Gastroesophageal sphincter (tissue), 4 donors: ENCODE measurements at regions not wholly inside any gene's neighbourhood (a gene's known extent, or its start where the extent isn't known, plus 50 kb on each side); places are given as distances from the start of the nearest gene placed in this dataset.

ENCODE experiments used
- ATAC-seq: fragments of 150-250 bp; one replicate; pipeline ENCODE4 v1.9.1; 2016; ENCODE audit warnings: mild to moderate bottlenecking, moderate library complexity
- H3K27ac ChIP-seq, 4 donors: fragments of 200-600 bp; sonication (generic) in 3 of 4; 1 replicate in 3 of 4; 2 replicates in 1 of 4; pipeline ENCODE4 v1.5.1; 2016 to 2019
- H3K27me3 ChIP-seq: fragments of 200-600 bp; sonication (generic); one replicate; pipeline ENCODE4 v1.5.1; 2019
- H3K36me3 ChIP-seq, 2 donors: fragments of 200-600 bp; sonication (generic); one replicate each; pipeline ENCODE4 v1.5.1; 2019; ENCODE audit warnings: control low read depth in 1 of 2
- H3K4me1 ChIP-seq, 3 donors: fragments of 200-600 bp; sonication (generic); 1 replicate in 2 of 3; 2 replicates in 1 of 3; pipeline ENCODE4 v1.5.1; 2016 to 2019; ENCODE audit warnings: control low read depth in 2 of 3
- H3K4me3 ChIP-seq, 2 donors: fragments of 200-600 bp; sonication (generic); one replicate each; pipeline ENCODE4 v1.5.1; 2019; ENCODE audit warnings: mild to moderate bottlenecking in 1 of 2, moderate library complexity in 1 of 2
- H3K9me3 ChIP-seq, 3 donors: fragments of 200-600 bp; sonication (generic); one replicate each; pipeline ENCODE4 v1.5.1; 2017 to 2019; ENCODE audit warnings: control low read depth in 2 of 3
- EP300 ChIP-seq: sonication (generic); formaldehyde crosslinking; IDR thresholded peaks from one replicate; pipeline ENCODE4 v1.6.1; 2017; ENCODE audit warnings: antibody characterized with exemption, mild to moderate bottlenecking
- POLR2A ChIP-seq, 2 donors: fragments of 450-650 bp; IDR thresholded peaks; one replicate each; pipeline ENCODE4 v1.6.1; 2017; ENCODE audit warnings: antibody characterized with exemption in 2 of 2, mild to moderate bottlenecking in 2 of 2, moderate library complexity in 1 of 2
- POLR2AphosphoS5 ChIP-seq: sonication (generic); formaldehyde crosslinking; IDR thresholded peaks from one replicate; pipeline ENCODE4 v1.6.1; 2017; ENCODE audit warnings: antibody characterized with exemption
- WGBS, 2 donors: methylation state at CpG; one replicate each; pipeline ENCODE4 v1.1.5; 2018; ENCODE audit warnings: low coverage in 1 of 2; 5-methylcytosine and 5-hydroxymethylcytosine counted together
- TF ChIP-seq, protein P1 (sequence below), 4 experiments: fragments of 200-600 bp in 2 of 4; fragments of 450-650 bp in 2 of 4; sonication (generic) in 1 of 4; IDR thresholded peaks; one replicate each; pipeline ENCODE4 v1.5.1; 2017 to 2019; ENCODE audit warnings: antibody characterized with exemption in 4 of 4, mild to moderate bottlenecking in 2 of 4, moderate library complexity in 2 of 4

DNA sequence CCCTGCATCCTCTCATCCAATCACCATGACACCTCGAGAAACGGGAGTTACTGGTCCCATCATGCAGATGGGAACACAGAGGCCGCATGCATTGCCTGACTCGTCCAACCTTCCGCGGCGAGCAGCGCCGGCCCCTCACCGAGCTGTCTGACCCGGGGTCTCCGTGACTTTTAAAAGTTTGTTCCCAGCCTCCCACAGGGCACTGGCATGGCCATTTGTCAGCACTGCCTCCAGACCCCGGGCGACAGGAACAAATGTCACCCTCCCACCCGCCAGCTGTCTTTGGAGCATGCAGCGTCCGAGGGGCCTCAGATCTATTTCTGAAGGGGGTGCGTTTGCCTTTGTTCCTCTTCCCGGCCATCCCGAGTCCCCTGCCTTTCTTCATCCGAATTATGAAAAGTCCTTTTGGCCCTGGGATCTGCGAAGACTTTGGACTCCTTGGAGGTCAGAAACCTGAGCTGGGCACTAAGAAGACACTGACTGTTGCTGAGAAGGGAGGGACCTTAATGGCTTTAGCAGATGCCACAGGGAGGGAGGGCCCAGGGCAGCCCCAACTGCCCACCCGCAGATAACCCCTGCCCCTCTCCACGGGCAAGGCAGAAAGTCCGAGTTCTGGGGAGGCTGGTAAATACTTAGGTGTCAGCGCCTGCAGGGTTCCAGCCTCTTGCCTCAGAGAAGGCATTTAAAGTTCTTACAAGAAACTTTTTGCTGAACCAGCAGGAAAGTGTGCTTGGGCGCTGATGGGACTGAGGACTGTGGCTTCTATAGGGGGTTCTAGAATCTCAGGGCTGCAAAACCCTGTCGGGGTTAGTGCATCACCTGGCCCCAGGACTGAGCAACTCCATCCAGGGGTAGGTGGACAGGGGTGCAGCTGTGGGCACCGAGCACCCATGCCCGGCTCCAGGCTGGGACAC, 348.1 kb downstream of the FOXL1 start:
- peaks cover 80% of the 10 kb centered on the region for H3K27me3 ChIP-seq
- WGBS, 2 donors = 62 to 100% methylated on average over 3 to 7 of the region's 30 CpGs
- TF ChIP-seq POLR2A (IDR thresholded peaks at IDR 0.05) = no peak
- TF ChIP-seq EP300 = no peak
- no peak for TF ChIP-seq POLR2AphosphoS5
- TF ChIP-seq, protein P1, sequence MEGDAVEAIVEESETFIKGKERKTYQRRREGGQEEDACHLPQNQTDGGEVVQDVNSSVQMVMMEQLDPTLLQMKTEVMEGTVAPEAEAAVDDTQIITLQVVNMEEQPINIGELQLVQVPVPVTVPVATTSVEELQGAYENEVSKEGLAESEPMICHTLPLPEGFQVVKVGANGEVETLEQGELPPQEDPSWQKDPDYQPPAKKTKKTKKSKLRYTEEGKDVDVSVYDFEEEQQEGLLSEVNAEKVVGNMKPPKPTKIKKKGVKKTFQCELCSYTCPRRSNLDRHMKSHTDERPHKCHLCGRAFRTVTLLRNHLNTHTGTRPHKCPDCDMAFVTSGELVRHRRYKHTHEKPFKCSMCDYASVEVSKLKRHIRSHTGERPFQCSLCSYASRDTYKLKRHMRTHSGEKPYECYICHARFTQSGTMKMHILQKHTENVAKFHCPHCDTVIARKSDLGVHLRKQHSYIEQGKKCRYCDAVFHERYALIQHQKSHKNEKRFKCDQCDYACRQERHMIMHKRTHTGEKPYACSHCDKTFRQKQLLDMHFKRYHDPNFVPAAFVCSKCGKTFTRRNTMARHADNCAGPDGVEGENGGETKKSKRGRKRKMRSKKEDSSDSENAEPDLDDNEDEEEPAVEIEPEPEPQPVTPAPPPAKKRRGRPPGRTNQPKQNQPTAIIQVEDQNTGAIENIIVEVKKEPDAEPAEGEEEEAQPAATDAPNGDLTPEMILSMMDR (IDR thresholded peaks at IDR 0.05) = no peak
- H3K4me3 ChIP-seq = no peak overlapping the region
- H3K27ac ChIP-seq = no peak overlapping the region
- peaks cover 0 to 33% (median 3%) of the 10 kb centered on the region in 3 donors for H3K4me1 ChIP-seq
- no peak for ATAC-seq
- H3K36me3 ChIP-seq = no peaks in the 10 kb centered on the region
- peaks cover 0 to 18% (median 0%) of the 10 kb centered on the region in 3 donors for H3K9me3 ChIP-seq

DNA sequence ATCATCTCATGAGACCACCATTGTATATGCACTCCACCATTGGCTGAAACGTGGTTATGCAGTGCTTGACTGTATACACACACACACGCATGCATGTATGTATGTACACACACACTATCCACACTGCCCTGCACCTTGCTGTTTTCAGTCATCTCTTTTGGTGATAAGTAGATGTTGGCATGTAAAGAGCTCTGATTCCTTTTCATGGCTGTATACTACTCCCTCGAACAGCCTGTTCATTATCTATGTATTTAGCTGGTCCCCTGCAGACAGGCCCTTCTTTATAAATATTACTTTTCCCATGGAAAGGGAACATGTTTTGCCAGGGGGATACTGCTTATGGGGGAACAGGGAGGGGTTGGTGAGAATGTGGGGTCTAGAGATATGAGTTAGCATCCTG, 349.4 kb downstream of the FOXL1 start:
- Histone ChIP-seq H3K27ac (no peak overlapping the region), H3K4me3 (no peak overlapping the region), H3K27me3 (peaks cover 71% of the 10 kb centered on the region), H3K9me3 (peaks cover 0 to 5% (median 0%) of the 10 kb centered on the region in 3 donors), H3K36me3 (no peaks in the 10 kb centered on the region), H3K4me1 (peaks cover 0 to 44% (median 9%) of the 10 kb centered on the region in 3 donors)
- WGBS, 2 donors = 87 to 91% methylated on average over 3 of the region's 3 CpGs
- ATAC-seq = no peak
- TF ChIP-seq EP300 (no peak), POLR2A (IDR thresholded peaks at IDR 0.05) (no peak), POLR2AphosphoS5 (no peak)
- TF ChIP-seq, protein P1 (IDR thresholded peaks at IDR 0.05) = no peak

DNA sequence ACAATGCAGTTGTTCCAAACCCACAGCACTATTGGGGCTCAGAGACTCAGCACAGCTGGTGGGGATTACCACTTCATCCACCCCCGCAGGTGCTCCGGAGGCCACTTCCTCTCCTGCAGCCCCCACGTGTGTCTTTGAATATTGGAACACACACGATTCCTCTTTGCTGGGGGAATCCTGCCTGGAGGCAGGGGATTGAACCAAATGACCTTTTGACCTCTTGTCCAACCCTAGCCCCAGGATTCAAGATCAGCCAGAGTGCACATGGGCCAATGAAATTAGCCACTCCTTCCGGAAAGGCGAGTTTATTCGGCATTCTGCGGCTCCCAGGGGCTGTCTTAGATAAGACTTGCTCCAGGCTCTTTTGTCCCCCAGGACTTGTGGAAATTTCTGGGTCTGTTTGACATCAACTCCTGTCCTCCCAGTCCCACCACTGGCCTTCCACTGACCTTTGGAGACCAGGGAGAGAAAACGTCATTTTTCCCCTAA, 350.2 kb downstream of the FOXL1 start:
- no peaks in the 10 kb centered on the region for H3K36me3 ChIP-seq
- no peak for ATAC-seq
- no peaks in the 10 kb centered on the region for H3K9me3 ChIP-seq
- H3K4me3 ChIP-seq = no peak overlapping the region
- WGBS, 2 donors = 67% methylated on average over 1 of the region's 9 CpGs; no CpG with 5 or more reads in 1 of the 2 donors
- H3K27me3 ChIP-seq = peaks cover 68% of the 10 kb centered on the region
- peaks cover 0 to 44% (median 9%) of the 10 kb centered on the region in 3 donors for H3K4me1 ChIP-seq
- TF ChIP-seq POLR2A (IDR thresholded peaks at IDR 0.05) = no peak
- TF ChIP-seq POLR2AphosphoS5 = no peak
- TF ChIP-seq EP300 = no peak
- TF ChIP-seq, protein P1 (IDR thresholded peaks at IDR 0.05) = no peak
- no peak overlapping the region for H3K27ac ChIP-seq

DNA sequence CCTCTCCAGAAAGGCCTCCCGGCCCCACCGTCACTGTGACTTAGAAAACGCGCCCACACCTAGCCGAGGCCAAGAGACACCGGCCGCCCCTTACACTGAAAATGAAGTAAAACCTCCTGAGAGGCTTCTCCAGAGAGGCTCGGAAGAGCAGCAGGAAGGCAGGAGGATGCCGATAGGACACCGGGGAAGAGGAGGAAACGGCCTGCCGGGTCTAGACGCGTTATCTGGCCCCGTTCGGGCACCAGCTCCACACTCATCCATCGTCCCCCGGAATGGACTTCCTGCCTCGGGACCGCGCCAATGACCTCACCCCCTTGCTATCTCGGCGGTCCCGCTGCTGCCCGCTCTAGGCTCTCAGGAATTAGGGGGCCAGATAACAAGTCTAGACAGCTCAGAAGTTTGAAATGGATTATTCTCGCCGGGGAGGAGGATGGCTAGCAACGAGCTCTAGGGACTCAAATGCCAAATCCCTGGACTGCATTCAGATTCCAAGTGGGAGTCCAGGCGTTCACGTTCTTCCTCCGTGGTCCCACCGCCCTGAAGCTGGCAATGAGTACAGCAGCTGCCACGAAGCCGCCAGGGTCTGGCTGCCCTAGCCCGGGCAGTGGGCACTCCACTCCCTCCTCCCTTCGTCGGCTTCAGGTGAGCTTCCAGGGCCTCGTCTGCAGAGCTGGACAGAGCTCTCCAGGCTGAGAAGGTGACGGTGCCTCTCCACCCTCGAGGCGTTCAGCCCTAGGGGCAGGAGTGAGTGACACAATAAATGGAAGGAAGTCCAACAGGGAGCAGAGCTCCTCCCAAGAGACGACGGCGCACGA, 350.9 kb downstream of the FOXL1 start:
- H3K36me3 ChIP-seq = no peaks in the 10 kb centered on the region
- TF ChIP-seq EP300 (no peak), POLR2AphosphoS5 (no peak)
- H3K4me1 ChIP-seq = peaks cover 0 to 44% (median 9%) of the 10 kb centered on the region in 3 donors
- no peak for ATAC-seq
- 67 to 80% methylated on average over 1 to 5 of the region's 45 CpGs for WGBS, 2 donors
- H3K27ac ChIP-seq = no peak overlapping the region
- H3K9me3 ChIP-seq = no peaks in the 10 kb centered on the region
- peaks cover 66% of the 10 kb centered on the region for H3K27me3 ChIP-seq
- H3K4me3 ChIP-seq = no peak overlapping the region

DNA sequence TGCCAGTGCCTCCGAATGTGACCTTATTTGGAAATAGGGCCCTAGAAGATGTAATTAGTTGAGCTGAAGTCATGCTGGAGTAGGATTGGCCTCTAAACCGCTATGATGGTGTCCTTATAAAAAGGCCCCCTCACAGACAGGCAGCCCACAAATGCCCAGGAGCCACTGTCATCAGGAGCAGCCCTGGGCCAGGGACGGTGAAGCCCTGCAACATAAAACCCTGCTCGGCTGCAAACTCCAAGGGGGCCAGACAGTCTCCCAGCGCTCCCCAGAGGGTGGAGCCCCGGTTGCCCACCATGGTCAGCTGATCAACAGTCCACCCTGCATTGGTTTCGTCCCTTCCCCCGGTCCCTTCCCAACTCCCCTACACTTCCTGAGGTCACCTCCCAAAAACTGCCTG, 351.7 kb downstream of the FOXL1 start:
- peaks cover 66% of the 10 kb centered on the region for H3K27me3 ChIP-seq
- 87% methylated on average over 3 of the region's 8 CpGs; no CpG with 5 or more reads in 1 of the 2 donors for WGBS, 2 donors
- H3K9me3 ChIP-seq = no peaks in the 10 kb centered on the region
- H3K4me3 ChIP-seq = no peak overlapping the region
- no peaks in the 10 kb centered on the region for H3K36me3 ChIP-seq
- H3K4me1 ChIP-seq = peaks cover 0 to 44% (median 9%) of the 10 kb centered on the region in 3 donors
- TF ChIP-seq EP300 = no peak
- TF ChIP-seq, protein P1 (IDR thresholded peaks at IDR 0.05) = no peak
- H3K27ac ChIP-seq = no peak overlapping the region
- ATAC-seq = no peak
